Sigmoid colon (tissue), 4 donors: ENCODE measurements at regions not wholly inside any gene's neighbourhood (a gene's known extent, or its start where the extent isn't known, plus 50 kb on each side); places are given as distances from the start of the nearest gene placed in this dataset.

Experiments
- EP300 ChIP-seq, 4 donors: sonication (generic); formaldehyde crosslinking; IDR thresholded peaks; one replicate each; pipeline ENCODE4 v1.6.1; 2017; ENCODE audit warnings: antibody characterized with exemption in 4 of 4
- POLR2A ChIP-seq, 2 donors: fragments of 450-650 bp; IDR thresholded peaks; one replicate each; pipeline ENCODE4 v1.6.1; 2016; ENCODE audit warnings: antibody characterized with exemption in 2 of 2, mild to moderate bottlenecking in 2 of 2, moderate library complexity in 2 of 2
- TF ChIP-seq, protein P1 (sequence below), 4 experiments: fragments of 450-650 bp in 3 of 4; fragments of 200-600 bp in 1 of 4; IDR thresholded peaks; one replicate each; pipeline ENCODE4 v1.5.1; 2016 to 2019; ENCODE audit warnings: antibody characterized with exemption in 4 of 4, mild to moderate bottlenecking in 3 of 4, moderate library complexity in 2 of 4

DNA sequence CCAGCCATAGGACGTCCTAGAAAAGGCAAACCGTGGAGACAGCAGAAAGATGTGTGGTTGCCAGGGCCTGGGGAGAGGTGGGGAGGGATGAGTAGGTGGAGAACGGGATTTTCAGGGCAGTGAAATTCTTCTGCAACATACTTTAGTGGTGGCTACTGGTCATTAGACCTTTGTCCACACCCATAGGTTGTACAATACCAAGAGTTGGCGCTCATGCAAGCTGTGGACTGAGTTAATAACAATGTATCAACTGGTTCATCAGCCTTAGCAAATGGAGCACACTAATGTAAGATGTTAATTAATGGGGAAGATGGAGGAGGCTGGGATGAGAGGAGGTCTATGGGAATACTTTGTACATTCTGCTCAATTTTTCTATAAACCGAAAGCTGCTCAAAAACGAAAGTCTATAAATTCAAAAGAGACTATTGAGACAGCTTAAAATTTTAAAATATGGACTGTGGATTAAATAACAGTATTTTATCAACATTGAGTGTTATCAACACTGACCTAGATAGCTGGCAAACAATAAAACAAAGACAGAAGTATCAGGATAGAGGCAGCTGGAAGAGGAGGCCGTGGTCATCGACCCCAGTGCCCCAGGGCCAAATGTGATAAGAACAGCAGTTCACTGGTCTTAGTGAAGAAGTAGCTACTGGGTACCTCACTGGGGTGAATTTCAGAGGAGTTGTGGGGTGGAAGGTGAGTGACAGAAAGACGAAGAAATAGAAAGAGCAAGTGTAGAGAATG is 90.9 kb downstream of the SYNE3 start:
- TF ChIP-seq, protein P1, sequence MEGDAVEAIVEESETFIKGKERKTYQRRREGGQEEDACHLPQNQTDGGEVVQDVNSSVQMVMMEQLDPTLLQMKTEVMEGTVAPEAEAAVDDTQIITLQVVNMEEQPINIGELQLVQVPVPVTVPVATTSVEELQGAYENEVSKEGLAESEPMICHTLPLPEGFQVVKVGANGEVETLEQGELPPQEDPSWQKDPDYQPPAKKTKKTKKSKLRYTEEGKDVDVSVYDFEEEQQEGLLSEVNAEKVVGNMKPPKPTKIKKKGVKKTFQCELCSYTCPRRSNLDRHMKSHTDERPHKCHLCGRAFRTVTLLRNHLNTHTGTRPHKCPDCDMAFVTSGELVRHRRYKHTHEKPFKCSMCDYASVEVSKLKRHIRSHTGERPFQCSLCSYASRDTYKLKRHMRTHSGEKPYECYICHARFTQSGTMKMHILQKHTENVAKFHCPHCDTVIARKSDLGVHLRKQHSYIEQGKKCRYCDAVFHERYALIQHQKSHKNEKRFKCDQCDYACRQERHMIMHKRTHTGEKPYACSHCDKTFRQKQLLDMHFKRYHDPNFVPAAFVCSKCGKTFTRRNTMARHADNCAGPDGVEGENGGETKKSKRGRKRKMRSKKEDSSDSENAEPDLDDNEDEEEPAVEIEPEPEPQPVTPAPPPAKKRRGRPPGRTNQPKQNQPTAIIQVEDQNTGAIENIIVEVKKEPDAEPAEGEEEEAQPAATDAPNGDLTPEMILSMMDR (IDR thresholded peaks at IDR 0.05) = no peak
- TF ChIP-seq POLR2A (IDR thresholded peaks at IDR 0.05) (no peak), EP300 (IDR thresholded peaks at IDR 0.05) (no peak)
